KMS-11 (cell line): ENCODE measurements at regions not wholly inside any gene's neighbourhood (a gene's known extent, or its start where the extent isn't known, plus 50 kb on each side); places are given as distances from the start of the nearest gene placed in this dataset.

ENCODE experiments used
- H2AFZ ChIP-seq: fragments of 200-600 bp; sonication (generic); 2 replicates; pipeline ENCODE4 v1.6.1; 2016; ENCODE audit warnings: antibody characterized with exemption, mixed run types, low read depth
- H3K27ac ChIP-seq: fragments of 200-600 bp; sonication (generic); 2 replicates; pipeline ENCODE4 v1.6.1; 2016; ENCODE audit warnings: mild to moderate bottlenecking, mixed run types
- H3K27me3 ChIP-seq: fragments of 200-600 bp; sonication (generic); 2 replicates; pipeline ENCODE4 v1.6.1; 2017; ENCODE audit warnings: mild to moderate bottlenecking, low read depth, mixed run types, moderate library complexity; ENCODE audit not compliant: insufficient read depth
- H3K36me3 ChIP-seq: fragments of 200-600 bp; sonication (generic); 2 replicates; pipeline ENCODE4 v1.6.1; 2017; ENCODE audit warnings: mild to moderate bottlenecking, mixed run types; ENCODE audit not compliant: insufficient read depth
- H3K4me1 ChIP-seq: fragments of 200-600 bp; sonication (generic); 2 replicates; pipeline ENCODE4 v1.6.1; 2016; ENCODE audit warnings: mild to moderate bottlenecking, low read depth, mixed run types; ENCODE audit not compliant: poor library complexity, severe bottlenecking
- H3K4me2 ChIP-seq: fragments of 200-600 bp; sonication (generic); 2 replicates; pipeline ENCODE4 v1.7.0; 2016; ENCODE audit warnings: mild to moderate bottlenecking, mixed run types
- H3K4me3 ChIP-seq: fragments of 200-600 bp; sonication (generic); IDR thresholded peaks from 2 replicates; pipeline ENCODE4 v1.6.1; 2017; ENCODE audit warnings: low read depth, low read length, mixed read lengths; ENCODE audit not compliant: insufficient read depth
- H3K79me2 ChIP-seq: fragments of 200-600 bp; sonication (generic); 2 replicates; pipeline ENCODE4 v1.6.1; 2016; ENCODE audit warnings: low read depth, mixed run types; ENCODE audit not compliant: insufficient read depth
- H3K9ac ChIP-seq: fragments of 200-600 bp; sonication (generic); 2 replicates; pipeline ENCODE4 v1.6.1; 2016; ENCODE audit warnings: mild to moderate bottlenecking, mixed run types
- H4K20me1 ChIP-seq: fragments of 200-600 bp; sonication (generic); 2 replicates; pipeline ENCODE4 v1.6.1; 2016; ENCODE audit warnings: mild to moderate bottlenecking, mixed run types; ENCODE audit not compliant: insufficient read depth
- CTCF ChIP-seq: fragments of 200-600 bp; sonication (generic); conservative IDR thresholded peaks from 2 replicates; pipeline ENCODE4 v1.6.1; 2017; ENCODE audit warnings: low read depth, mild to moderate bottlenecking, antibody characterized with exemption, low read length, moderate library complexity, mixed read lengths

DNA sequence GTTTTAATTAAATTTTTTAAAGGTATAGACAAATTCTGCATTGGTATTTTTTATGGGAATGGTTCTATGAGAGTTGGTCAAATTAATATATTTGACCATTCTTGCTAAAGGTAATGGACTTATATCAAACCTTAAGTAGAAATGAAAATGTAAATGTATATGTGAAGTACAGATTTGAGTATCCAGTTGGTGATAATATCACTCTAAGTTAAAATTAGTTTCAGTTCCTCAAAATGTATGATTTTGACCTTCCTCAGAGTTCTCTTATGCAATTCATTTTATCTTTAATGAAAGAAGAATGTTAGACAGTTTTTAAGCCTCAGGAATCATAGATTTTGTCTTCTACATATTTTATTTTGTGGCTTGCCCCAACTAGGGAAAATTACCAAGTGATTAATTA, 1291.5 kb upstream of the B3GALT2 start:
- H3K4me2 ChIP-seq: no peak overlapping the region
- H3K27me3 ChIP-seq: no peaks in the 10 kb centered on the region
- H3K79me2 ChIP-seq: no peaks in the 10 kb centered on the region
- H3K4me3 ChIP-seq: no peak overlapping the region
- no peaks in the 10 kb centered on the region for H4K20me1 ChIP-seq
- no peak overlapping the region for H3K27ac ChIP-seq
- TF ChIP-seq CTCF: no peak
- H3K9ac ChIP-seq: no peak overlapping the region
- H3K36me3 ChIP-seq: no peaks in the 10 kb centered on the region
- no peaks in the 10 kb centered on the region for H3K4me1 ChIP-seq
- no peak overlapping the region for H2AFZ ChIP-seq

GRCh38 chr1:194476872-194477271, 1290.5 kb upstream of the B3GALT2 start:
- Histone ChIP-seq H3K4me3 (no peak overlapping the region), H3K27me3 (no peaks in the 10 kb centered on the region), H3K4me1 (no peaks in the 10 kb centered on the region), H3K79me2 (no peaks in the 10 kb centered on the region), H3K4me2 (no peak overlapping the region), H3K27ac (no peak overlapping the region), H3K9ac (no peak overlapping the region), H2AFZ (no peak overlapping the region), H3K36me3 (no peaks in the 10 kb centered on the region), H4K20me1 (no peaks in the 10 kb centered on the region)
- no peak for TF ChIP-seq CTCF

DNA sequence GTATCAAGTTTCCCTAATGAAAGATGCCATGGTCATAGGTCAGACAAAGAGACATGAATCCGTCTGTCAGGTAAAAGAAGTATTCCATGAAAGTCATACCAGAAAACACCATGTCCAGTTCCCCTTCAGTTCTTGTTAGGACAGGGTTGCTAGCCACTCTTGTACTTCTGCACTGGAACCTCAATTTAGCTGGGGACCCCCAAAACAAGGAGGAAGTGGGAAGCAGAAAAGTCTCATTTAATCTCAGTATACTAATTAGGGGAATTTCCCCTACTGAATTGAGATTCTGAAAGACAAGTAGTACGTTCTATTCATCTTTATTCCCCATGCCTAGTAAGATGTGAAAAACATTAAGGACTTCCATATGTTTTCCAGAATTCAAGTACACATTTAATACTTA, 1289.9 kb upstream of the B3GALT2 start:
- no peak for TF ChIP-seq CTCF
- H3K36me3 ChIP-seq: no peaks in the 10 kb centered on the region
- H3K4me3 ChIP-seq: no peak overlapping the region
- no peaks in the 10 kb centered on the region for H3K27me3 ChIP-seq
- no peaks in the 10 kb centered on the region for H3K79me2 ChIP-seq
- no peak overlapping the region for H2AFZ ChIP-seq
- H3K27ac ChIP-seq: no peak overlapping the region
- no peak overlapping the region for H3K4me2 ChIP-seq
- no peaks in the 10 kb centered on the region for H4K20me1 ChIP-seq
- no peaks in the 10 kb centered on the region for H3K4me1 ChIP-seq
- H3K9ac ChIP-seq: no peak overlapping the region

GRCh38 chr1:194474701-194475100, 1288.3 kb upstream of the B3GALT2 start:
- Histone ChIP-seq H3K9ac (no peak overlapping the region), H3K4me1 (no peaks in the 10 kb centered on the region), H3K79me2 (no peaks in the 10 kb centered on the region), H3K4me2 (no peak overlapping the region), H3K4me3 (no peak overlapping the region), H2AFZ (no peak overlapping the region), H3K27me3 (no peaks in the 10 kb centered on the region), H3K36me3 (no peaks in the 10 kb centered on the region), H3K27ac (no peak overlapping the region), H4K20me1 (no peaks in the 10 kb centered on the region)
- TF ChIP-seq CTCF: no peak

- no peaks in the 10 kb centered on the region for H3K4me1 ChIP-seq
- no peaks in the 10 kb centered on the region for H3K27me3 ChIP-seq
- TF ChIP-seq CTCF: no peak
- H3K27ac ChIP-seq: no peak overlapping the region
- no peaks in the 10 kb centered on the region for H3K36me3 ChIP-seq
- H3K9ac ChIP-seq: no peak overlapping the region
- no peak overlapping the region for H2AFZ ChIP-seq
- no peak overlapping the region for H3K4me2 ChIP-seq
- no peaks in the 10 kb centered on the region for H4K20me1 ChIP-seq
- no peaks in the 10 kb centered on the region for H3K79me2 ChIP-seq
- no peak overlapping the region for H3K4me3 ChIP-seq
These were observed 1287.4 kb upstream of the B3GALT2 start for GRCh38 chr1:194473766-194474165.
